Erythroblast (primary cell): ENCODE measurements at regions not wholly inside any gene's neighbourhood (a gene's known extent, or its start where the extent isn't known, plus 50 kb on each side); places are given as distances from the start of the nearest gene placed in this dataset.

ENCODE experiments used
- GATA1 ChIP-seq: IDR thresholded peaks from 2 replicates; pipeline ENCODE4 v1.6.1; 2011; ENCODE audit warnings: low read depth, mild to moderate bottlenecking, control low read depth, low read length, moderate library complexity
- POLR2A ChIP-seq: IDR thresholded peaks from 2 replicates; pipeline ENCODE4 v1.6.1; 2011; ENCODE audit warnings: mild to moderate bottlenecking, low read length

DNA sequence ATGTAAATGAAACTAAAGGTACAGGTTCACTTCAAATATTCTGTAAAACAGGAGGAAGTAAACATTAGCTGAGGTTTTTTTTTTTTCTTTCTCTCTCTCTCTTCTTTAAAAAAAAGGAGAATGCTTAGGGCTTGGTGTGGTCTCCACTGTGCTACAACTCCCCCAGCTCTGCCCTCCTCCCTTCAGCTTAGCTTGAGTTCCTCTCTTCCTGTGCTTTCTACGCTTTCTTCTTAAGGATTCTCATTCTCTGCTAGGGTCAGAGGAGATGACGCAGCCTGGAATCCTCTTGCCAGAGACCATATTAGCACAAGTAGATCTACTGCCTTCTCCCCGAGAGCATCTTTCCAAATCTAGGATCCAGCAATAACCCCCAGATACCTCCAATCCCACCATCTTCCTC is 69.1 kb upstream of the SNRK start:
- no peak for TF ChIP-seq POLR2A
- TF ChIP-seq GATA1: no peak
